ENCODE measurements at regions not wholly inside any gene's neighbourhood (a gene's known extent, or its start where the extent isn't known, plus 50 kb on each side); places are given as distances from the start of the nearest gene placed in this dataset.

GRCh38 chr18:45415614-45416013, 199.7 kb upstream of the SLC14A2 start:
- DNase-seq (ENCODE audit: low read depth, low spot score) (no peak), ATAC-seq (no peak), FAIRE-seq (no peak)
- H3K4me3 ChIP-seq, result no peak overlapping the region
- no peak overlapping the region for H3K9ac ChIP-seq (ENCODE audit: control insufficient read depth, insufficient read depth, low read length)
- no peak overlapping the region for H2AFZ ChIP-seq (ENCODE audit: control insufficient read depth, low read depth, low read length)
- no peak overlapping the region for H3K4me2 ChIP-seq (ENCODE audit: control insufficient read depth, insufficient read depth)
- POLR2A ChIA-PET, result no interaction called here
- in situ Hi-C loops (cut with MboI), result no loop called here
- SMC1A ChIA-PET (ENCODE audit: uncharacterized antibody, unreplicated experiment), result no interaction called here
- no peak overlapping the region for H3K27ac ChIP-seq (ENCODE audit: control insufficient read depth, insufficient read depth)
- H3K36me3 ChIP-seq (ENCODE audit: control insufficient read depth in 2 of 2, insufficient read depth in 2 of 2, low read length in 1 of 2), result no peaks in the 10 kb centered on the region
- RAD21 ChIA-PET (ENCODE audit: unreplicated experiment), result no interaction called here
- 31% methylated on average over 7 of the region's 7 CpGs for WGBS (ENCODE audit: insufficient coverage, insufficient replicate concordance, low lambda C conversion rate, missing lambda C conversion rate)
- intact Hi-C loops (cut with micrococcal nuclease; ENCODE audit: unreplicated experiment), result no loop called here
- no peaks in the 10 kb centered on the region for H3K27me3 ChIP-seq (replicated peaks in 1 of 2; ENCODE audit: control insufficient read depth in 2 of 2, insufficient read depth in 2 of 2, low read length in 1 of 2)
- TF ChIP-seq NFYA (IDR thresholded peaks at IDR 0.05; ENCODE audit: borderline replicate concordance, low read depth, low read length), result no peak
- TF ChIP-seq RAD21 (IDR thresholded peaks at IDR 0.05; ENCODE audit: insufficient read depth, low read depth, low read length), result no peak
- no peak for TF ChIP-seq HDAC6 (IDR thresholded peaks at IDR 0.05; ENCODE audit: unreplicated experiment)
- TF ChIP-seq SREBF2 (IDR thresholded peaks at IDR 0.05; ENCODE audit: low read length), result no peak
- no peak for TF ChIP-seq IRF3 (IDR thresholded peaks at IDR 0.05)
- CTCF ChIA-PET, result interaction anchor here (0.6 kb wide), 1 partner anchor 22 kb away, joined by 3 read pairs; no protein-coding TSS in a partner anchor
- H3K79me2 ChIP-seq (ENCODE audit: control insufficient read depth, insufficient read depth, low read length), result no peaks in the 10 kb centered on the region
- H3K4me1 ChIP-seq (ENCODE audit: control insufficient read depth, insufficient read depth, low read length), result no peaks in the 10 kb centered on the region
- no peaks in the 10 kb centered on the region for H4K20me1 ChIP-seq (ENCODE audit: control insufficient read depth, insufficient read depth)
- no TSS peak for BruUV-seq (replicated peaks)
- H3K9me3 ChIP-seq (replicated peaks; ENCODE audit: control insufficient read depth, insufficient read depth, low read length), result no peaks in the 10 kb centered on the region

GRCh38 chr18:45416168-45416567, 199.1 kb upstream of the SLC14A2 start:
- FAIRE-seq, result no peak
- CTCF ChIA-PET, result interaction anchor here (0.6 kb wide), 1 partner anchor 23 kb away, joined by 3 read pairs; no protein-coding TSS in a partner anchor
- in situ Hi-C loops (cut with MboI), result no loop called here
- TF ChIP-seq STAT3 (IDR thresholded peaks at IDR 0.05; ENCODE audit: low read depth, low read length), result no peak
- no peak for TF ChIP-seq NFYA (IDR thresholded peaks at IDR 0.05; ENCODE audit: borderline replicate concordance, low read depth, low read length)
- no peak for TF ChIP-seq YBX1 (IDR thresholded peaks at IDR 0.05)
- no peak for TF ChIP-seq ZNF687 (IDR thresholded peaks at IDR 0.05)
- TF ChIP-seq ZNF384 (IDR thresholded peaks at IDR 0.05; ENCODE audit: borderline replicate concordance, low read depth, low read length), result no peak
- no peak for TF ChIP-seq MYB (IDR thresholded peaks at IDR 0.05; ENCODE audit: borderline replicate concordance, low read depth, low read length)
- TF ChIP-seq IRF5 (IDR thresholded peaks at IDR 0.05; ENCODE audit: borderline replicate concordance), result no peak

More at GRCh38 chr18:45416168-45416567, 199.1 kb upstream of the SLC14A2 start:
- intact Hi-C loops (cut with micrococcal nuclease; ENCODE audit: unreplicated experiment), result no loop called here
- H3K9ac ChIP-seq (ENCODE audit: control insufficient read depth, insufficient read depth, low read length), result no peak overlapping the region
- no peaks in the 10 kb centered on the region for H3K4me1 ChIP-seq (ENCODE audit: control insufficient read depth, insufficient read depth, low read length)
- H2AFZ ChIP-seq (ENCODE audit: control insufficient read depth, low read depth, low read length), result no peak overlapping the region
- H3K4me3 ChIP-seq, result no peak overlapping the region
- ChIA-PET SMC1A (ENCODE audit: uncharacterized antibody, unreplicated experiment) (no interaction called here), POLR2A (no interaction called here), RAD21 (ENCODE audit: unreplicated experiment) (no interaction called here)
- H3K9me3 ChIP-seq (replicated peaks; ENCODE audit: control insufficient read depth, insufficient read depth, low read length), result no peaks in the 10 kb centered on the region
- H4K20me1 ChIP-seq (ENCODE audit: control insufficient read depth, insufficient read depth), result no peaks in the 10 kb centered on the region
- no peaks in the 10 kb centered on the region for H3K79me2 ChIP-seq (ENCODE audit: control insufficient read depth, insufficient read depth, low read length)
- BruUV-seq (replicated peaks), result no TSS peak
- H3K27me3 ChIP-seq (replicated peaks in 1 of 2; ENCODE audit: control insufficient read depth in 2 of 2, insufficient read depth in 2 of 2, low read length in 1 of 2), result no peaks in the 10 kb centered on the region
- no peaks in the 10 kb centered on the region for H3K36me3 ChIP-seq (ENCODE audit: control insufficient read depth in 2 of 2, insufficient read depth in 2 of 2, low read length in 1 of 2)
- H3K4me2 ChIP-seq (ENCODE audit: control insufficient read depth, insufficient read depth), result no peak overlapping the region
- ATAC-seq (no peak), DNase-seq (ENCODE audit: low read depth, low spot score) (no peak)
- no peak overlapping the region for H3K27ac ChIP-seq (ENCODE audit: control insufficient read depth, insufficient read depth)
- WGBS (ENCODE audit: insufficient coverage, insufficient replicate concordance, low lambda C conversion rate, missing lambda C conversion rate), result 25% methylated on average over 5 of the region's 5 CpGs

All from GM12878 (cell line).